GM13976 (cell line): ENCODE measurements at regions not wholly inside any gene's neighbourhood (a gene's known extent, or its start where the extent isn't known, plus 50 kb on each side); places are given as distances from the start of the nearest gene placed in this dataset.
A peak's percentile ranks its signal among the peaks of the same experiment; 100 is the strongest.

ENCODE experiments used
- DNase-seq: peaks from one replicate; pipeline ENCODE4 v3.0.0; 2012; ENCODE audit warnings: low spot score
- CTCF ChIP-seq: IDR thresholded peaks from 2 replicates; pipeline ENCODE4 v1.5.1; 2012; ENCODE audit warnings: borderline replicate concordance, mild to moderate bottlenecking; ENCODE audit not compliant: insufficient read depth; ENCODE audit errors: extremely low read depth, missing control alignments, control extremely low read depth
- in situ Hi-C: fragments of 300-500 bp; cut with MboI; formaldehyde crosslinking; loops from one replicate; pipeline ENCODE4 v1.12.0; 2022; ENCODE audit warnings: low sequenced_read_pairs, mixed read lengths, inconsistent platforms; ENCODE audit not compliant: unreplicated experiment

GRCh38 chr18:70419526-70419925 is 130.7 kb downstream of the SOCS6 start:
- no peak for DNase-seq
- no peak for TF ChIP-seq CTCF
- in situ Hi-C loops, result no loop called here

DNA sequence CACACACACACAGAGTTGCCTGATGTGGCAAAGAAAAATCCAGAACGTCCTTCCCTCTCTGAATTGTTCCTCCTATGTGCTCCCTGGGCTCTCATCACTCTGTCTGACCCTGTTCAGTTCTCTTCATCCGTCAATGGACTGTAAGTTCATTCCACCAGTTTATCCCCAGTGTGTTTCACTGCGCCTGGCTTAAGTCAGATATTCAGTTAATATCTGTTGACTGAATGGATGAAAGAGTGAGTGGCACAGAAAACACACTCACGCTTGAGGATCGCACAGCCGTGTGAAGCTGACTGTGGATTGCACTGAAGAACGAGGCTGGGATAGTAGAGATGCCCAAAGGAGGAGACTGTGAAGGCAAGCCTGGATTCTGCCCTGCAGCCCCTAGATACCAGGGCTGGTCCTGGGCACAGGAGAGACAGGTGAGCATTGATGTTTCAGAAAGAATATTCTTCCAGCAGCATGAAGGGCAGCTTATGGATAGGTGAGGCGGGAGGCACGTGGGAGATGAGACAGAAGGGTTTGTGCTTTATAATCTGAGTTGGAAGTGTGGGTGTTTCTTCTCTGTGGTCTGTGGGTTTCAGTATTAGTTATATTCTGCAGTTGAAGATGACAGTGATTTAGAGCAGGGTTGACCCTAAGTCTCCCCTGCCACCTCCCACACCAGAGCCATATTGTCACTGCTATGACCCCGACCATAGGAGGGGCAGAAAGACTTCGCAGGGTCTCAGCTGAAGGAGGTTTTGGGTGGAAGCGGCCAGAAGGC is 129.9 kb downstream of the SOCS6 start:
- in situ Hi-C loops, result no loop called here
- TF ChIP-seq CTCF, result no peak
- peak; percentile 51 for DNase-seq

GRCh38 chr18:70417847-70418246 is 129.0 kb downstream of the SOCS6 start:
- no peak for DNase-seq
- in situ Hi-C loops, result no loop called here

DNA sequence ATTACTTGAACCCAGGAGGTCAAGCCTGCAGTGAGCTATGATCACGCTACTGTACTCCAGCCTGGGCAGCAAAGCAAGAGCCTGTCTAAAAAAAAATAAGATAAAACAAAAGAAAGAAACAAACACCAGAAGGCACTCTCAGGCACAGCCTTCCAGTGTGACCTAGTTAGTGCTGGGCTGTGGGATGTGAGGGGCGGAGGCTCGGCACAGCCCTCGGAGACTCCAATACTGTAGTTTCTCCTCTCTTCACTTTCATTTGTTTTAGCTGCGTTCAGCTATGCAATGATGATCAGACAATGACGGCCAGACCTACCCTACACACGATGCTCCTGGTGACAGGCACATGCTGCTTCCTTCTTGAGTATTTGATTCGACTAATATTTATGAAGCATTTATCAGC is 127.7 kb downstream of the SOCS6 start:
- in situ Hi-C loops, result no loop called here
- DNase-seq, result no peak
- no peak for TF ChIP-seq CTCF

More at GRCh38 chr18:70417847-70418246, 129.0 kb downstream of the SOCS6 start:
- no peak for TF ChIP-seq CTCF

DNA sequence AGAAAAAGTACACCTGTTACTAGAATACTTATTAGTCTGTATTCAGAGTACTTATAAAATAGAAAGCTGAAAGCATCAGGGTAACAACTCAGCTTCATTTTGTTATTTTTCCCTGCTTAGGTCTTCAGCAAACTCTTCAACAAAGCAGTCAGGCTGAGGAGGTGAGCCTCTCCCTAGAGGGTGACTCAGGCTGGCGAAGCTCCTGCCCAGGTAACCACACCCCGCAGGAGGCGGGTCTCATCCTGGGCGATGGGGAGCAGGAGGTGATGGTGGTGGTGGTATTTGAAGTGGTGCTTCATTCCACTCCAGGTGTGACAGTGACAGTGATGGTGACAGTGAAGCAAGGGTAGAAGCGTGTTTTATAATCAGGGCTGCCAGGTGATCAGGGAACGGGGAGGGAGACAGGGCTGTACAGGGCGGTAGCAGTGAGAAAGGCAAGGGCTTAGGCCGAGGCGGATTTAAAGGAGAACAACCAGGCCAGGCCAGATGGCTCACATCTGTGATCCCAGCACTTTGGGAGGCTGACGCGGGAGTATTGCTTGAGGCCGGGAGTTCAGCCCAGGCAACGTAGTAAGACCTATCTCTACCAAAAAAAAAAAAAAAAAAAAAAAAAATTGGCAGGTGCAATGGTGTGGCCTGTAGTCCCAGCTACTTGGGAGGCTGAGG is 127.1 kb downstream of the SOCS6 start:
- TF ChIP-seq CTCF, result no peak
- in situ Hi-C loops, result no loop called here

GRCh38 chr18:70414315-70414900 is 125.6 kb downstream of the SOCS6 start:
- DNase-seq, result no peak
- no peak for TF ChIP-seq CTCF
- in situ Hi-C loops, result no loop called here

More for the DNA sequence above, 127.1 kb downstream of the SOCS6 start:
- DNase-seq, result no peak
